ENCODE measurements at regions not wholly inside any gene's neighbourhood (a gene's known extent, or its start where the extent isn't known, plus 50 kb on each side); places are given as distances from the start of the nearest gene placed in this dataset.
"Not testable (repeated sequence)": the region's sequence is repeated elsewhere in the genome, so short reads cannot be mapped to it uniquely, and the experiment has no call there.

DNA sequence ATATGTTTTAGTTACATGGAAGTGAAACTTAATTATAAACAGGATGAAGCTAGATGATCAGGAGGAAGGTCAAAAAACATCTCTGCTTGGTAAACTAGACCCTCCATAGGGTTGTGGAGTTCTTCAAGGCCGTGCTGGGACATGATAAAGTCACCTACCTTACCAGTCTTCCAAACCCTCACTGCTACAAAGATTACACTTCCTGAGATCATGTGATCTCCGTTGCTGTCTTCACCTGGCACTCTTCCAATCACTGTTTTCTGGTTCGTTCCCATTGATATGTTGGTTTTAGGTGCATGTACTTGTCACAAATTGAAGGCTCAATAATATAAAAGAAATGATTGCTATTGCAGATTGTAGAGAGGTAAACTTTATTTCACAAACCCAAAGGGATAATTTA is 161.5 kb upstream of the MAN1A1 start:
- no peak for DNase-seq

DNA sequence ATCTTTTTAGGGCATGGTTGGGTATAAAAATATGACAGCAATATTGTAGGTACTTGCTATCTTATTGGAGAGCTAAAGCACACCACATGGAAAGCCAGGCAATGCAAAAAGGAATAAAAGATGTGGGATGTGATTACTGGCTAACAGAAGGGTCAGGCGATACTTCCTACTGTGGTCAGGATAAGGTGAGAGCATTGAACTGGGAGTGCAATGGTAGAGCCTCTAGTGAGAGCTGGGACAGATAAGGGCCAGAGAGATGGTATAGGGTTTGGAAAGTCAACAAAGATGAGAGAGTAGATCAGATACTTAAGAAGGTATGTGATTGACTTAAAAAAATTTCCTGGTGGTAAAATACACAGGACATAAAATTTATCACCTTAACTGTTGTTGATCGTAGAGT is 160.7 kb upstream of the MAN1A1 start:
- DNase-seq = no peak

DNA sequence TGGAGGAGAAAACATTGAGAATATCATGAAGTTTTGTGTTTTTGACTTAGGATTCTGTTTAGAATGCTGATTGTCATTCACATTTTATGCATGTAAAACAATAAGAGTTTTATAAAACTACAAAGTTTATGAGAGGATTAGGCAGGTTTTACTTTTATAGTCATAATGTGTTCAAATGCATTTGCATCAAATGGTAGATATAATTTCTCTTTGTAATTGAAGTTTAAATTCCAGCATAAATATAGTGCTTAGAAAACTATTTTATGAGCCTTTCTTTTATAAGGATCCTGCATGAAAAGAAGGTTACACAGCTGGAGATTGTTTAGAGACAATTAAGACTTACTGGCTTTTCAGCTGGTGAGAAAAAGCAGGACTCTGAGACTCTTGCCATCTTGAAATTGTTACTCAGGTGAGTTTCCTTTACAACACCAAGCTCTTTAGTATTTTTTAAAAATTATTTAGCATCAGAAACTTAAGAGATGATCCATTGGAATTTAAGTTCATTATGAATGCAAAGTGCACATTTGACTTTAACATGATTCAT is 157.1 kb upstream of the MAN1A1 start:
- no peak for DNase-seq

DNA sequence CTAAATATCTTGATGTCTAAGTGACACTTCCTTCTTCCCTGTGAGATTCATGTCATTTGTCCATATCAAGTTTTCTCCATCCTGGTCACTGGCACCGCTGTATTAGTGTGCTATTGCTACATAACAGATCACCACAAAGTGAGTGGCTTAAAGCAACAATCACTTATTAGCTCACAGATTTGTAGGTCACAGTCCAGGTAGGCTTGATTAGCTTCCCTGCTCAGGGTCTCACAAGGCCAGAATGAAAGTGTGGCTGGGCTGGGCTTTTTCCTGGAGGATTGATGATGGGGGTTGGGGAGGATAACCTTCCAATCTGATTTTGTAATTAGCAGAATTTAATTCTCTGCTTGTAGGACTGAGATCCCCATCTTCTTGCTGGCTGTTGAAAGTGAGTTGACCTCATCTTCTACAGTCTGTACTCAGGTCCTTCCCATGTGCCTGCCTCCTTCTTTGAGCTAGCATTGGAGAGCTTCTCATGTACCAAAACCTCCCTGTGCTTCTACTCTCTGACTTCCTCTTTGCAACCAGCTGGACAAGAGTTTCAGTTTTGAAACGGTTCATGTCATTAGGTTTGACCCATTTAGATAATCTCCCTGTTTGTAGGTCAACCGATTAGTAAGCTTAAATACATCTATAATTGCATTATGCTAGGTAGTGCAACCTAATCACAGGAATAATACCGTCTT is 152.4 kb upstream of the MAN1A1 start:
- no peak for DNase-seq

DNA sequence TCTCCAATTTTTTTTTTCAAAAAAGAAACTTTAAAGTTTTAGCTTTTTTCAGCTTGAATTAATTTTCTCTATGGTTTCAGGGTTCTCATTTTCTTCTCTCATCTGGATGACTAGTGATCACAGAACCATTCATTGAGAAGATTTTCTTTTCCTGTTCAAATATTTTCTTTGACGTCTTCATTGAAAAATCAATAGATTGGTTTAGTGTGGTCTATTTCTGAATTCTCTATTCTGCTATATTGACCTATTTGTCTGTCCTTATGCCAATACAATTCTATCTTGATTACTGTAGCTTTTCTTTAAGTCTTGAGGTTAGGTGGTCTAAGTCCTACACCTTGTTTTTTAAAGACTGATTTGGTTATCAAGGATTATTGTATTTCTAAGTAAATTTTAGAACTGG is 150.2 kb upstream of the MAN1A1 start:
- DNase-seq = no peak

DNA sequence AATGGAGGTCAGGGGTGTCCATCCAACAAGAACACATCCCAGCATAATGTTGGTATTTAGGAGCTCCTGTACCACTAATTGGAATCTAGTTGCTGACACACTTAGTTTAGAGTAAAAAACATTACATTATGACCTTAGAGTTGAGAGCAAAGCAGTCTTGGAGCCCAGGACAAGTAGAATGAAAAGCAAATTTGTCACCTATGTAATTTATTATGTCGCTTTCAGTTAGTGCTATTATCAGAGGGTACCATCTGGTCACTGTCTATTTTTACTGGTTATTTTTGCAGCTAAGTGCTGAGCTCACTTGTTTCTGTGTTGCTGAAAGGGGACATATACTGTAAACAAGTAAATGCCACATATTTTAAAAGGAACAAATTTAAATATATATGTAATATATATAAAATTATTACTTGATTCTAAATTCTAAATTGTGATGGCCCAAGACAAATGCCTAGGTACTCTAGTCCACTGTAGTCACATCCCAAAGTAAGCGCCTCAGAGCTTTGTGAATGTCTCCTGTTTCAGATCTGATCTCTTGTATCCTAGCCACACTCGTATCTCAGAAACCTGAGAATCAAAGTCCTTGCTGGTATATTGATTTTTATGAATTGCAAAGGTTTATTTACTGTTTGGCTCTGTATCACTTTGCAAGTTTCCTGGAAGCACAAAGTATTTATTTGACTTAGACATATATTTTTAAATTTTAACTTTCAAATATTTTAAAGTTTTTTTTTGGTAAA is 148.6 kb upstream of the MAN1A1 start:
- DNase-seq = no peak

DNA sequence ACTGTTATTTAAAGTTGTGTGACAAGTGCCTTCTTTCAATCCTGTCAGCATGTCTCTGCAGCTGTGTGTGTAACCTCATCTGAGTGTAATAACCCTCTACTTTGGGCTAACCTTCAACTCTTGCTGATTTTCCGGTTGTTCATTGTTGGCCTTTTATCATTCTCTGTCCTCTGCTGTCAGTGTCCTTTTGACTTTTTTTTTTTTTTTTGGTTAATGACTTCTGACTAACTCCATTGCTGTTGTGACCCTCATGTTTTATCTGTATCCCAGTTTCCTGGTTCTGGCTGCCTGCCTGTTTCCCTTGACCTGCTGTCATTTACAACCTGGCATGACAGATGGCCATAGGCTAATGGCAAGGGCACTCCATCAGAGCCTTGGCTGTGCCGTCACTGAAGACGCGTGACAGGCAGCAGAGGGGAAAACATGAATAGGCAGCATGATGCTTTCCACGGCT is 145.7 kb upstream of the MAN1A1 start:
- no peak for DNase-seq

DNA sequence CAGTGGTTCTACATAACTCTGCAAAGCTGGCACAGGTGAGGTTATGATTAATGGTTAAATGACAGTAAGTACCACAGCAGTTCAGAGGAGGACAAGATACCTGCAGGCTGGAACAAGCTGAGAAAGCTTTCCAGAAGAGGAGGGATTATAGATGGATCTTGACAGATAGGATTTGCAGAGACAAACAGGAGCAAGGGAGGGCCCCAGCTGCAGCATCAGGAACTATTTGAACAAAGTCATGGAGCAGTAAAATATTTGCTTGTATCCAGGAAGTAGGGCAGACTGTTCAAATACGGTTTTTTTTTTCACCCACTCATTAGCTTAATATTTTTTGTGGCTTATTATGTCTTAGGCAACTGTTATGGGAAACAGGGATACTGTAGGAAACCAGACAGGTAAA is 144.4 kb upstream of the MAN1A1 start:
- DNase-seq = no peak

DNA sequence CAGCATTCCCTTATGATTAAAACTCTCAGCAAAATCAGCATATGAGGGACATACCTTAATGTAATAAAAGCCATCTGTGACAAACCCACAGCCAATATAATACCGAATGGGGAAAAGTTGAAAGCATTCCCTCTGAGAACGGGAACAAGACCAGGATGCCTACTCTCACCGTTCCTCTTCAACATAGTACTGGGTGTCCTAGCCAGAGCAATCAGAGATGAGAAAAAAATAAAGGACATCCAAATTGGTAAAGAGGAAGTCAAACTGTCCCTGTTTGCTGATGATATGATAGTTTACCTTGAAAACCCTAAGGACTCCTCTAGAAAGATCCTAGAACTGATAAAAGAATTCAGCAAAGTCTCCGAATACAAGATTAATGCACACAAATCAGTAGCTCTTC is 141.6 kb upstream of the MAN1A1 start:
- not testable (repeated sequence) for DNase-seq

DNA sequence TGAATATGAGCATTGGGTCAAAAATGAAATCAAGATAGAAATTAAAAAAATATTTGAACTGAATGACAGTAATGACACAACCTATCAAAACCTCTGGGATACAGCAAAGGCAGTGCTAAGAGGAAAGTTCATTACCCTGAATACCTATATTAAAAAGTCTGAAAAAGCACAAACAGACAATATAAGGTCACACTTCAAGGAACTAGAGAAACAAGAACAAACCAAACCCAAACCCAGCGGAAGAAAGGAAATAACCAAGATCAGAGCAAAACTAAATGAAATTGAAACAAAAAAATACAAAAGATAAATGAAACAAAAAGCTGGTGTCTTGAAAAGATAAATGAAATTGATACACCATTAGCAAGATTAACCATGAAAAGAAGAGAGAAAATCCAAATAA is 140.5 kb upstream of the MAN1A1 start:
- not testable (repeated sequence) for DNase-seq

DNA sequence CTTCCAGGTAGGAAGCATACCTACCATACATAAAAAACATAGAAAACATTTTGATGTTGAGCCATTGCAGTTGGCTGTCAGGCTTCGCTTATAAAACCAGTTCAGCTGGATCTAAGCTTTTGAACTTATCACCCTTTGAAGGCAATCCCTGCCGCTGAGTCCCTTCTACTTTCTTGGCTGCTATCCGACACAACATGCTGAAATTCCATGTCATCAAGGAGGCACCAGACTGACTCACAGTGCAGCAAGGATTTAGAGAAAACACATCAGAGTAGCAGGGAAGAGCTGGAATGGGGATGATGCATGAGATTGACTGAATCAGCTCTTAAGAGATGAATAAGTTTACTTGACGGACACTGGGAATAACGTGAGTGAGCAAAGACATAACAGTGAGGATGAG is 135.0 kb upstream of the MAN1A1 start:
- no peak for DNase-seq

DNA sequence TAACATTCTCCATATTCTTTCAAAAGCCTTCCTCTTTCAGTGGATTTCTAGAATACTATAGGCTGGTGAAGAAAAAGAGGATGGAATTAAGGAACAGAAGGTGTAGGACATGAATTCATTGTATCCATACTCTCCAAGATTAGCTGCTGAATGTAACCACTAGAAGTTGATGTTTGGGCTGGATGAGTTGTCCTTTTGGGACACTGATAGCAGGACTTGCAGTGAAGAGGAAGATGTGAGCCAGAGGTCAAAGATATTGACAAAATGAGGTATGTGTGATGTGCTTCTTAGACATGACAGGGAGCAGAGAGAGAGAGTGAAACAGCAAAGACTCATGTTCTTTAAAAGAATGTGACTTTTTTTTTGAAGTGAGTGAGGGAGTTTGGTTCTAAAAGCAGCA is 134.3 kb upstream of the MAN1A1 start:
- no peak for DNase-seq

DNA sequence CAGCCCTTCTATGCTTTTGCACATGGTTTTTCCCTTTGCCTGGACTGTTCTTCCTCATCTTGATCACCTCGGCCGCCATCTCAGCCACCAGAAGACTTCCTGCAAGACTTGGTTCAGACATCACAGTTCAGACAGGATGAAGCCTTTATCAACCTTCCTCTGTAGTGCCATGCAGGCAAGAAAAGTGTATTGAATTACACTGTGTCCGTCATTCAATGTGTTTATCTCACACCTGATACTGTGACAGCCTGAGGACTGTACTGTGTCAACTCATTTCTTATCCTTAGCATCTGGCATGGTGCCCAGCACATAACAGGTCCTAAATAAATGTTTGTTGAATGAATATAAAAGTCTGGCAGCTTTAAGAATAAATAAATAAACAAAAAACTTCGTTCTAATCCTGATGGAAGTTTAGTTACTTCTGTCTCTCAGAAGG is 133.3 kb upstream of the MAN1A1 start:
- DNase-seq = peak; percentile 89

DNA sequence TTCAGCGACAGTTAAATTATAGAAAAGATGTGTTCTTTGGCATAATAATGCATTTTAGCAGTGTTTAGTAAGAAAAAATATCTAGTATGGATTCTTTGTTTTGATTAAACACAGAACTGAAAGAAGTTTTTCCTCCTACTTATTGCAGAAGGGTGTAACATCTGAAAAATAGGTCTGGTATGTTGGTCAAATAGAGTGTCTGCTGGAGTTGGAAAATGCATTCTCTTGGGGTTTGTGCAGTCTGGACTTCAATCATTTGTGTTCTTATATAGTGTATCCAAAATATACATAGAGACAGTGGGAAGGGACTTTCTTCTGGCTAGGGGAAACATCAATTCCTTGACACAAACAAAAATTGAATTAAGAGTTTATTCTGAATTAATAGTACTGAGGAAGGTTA is 132.4 kb upstream of the MAN1A1 start:
- no peak for DNase-seq

DNA sequence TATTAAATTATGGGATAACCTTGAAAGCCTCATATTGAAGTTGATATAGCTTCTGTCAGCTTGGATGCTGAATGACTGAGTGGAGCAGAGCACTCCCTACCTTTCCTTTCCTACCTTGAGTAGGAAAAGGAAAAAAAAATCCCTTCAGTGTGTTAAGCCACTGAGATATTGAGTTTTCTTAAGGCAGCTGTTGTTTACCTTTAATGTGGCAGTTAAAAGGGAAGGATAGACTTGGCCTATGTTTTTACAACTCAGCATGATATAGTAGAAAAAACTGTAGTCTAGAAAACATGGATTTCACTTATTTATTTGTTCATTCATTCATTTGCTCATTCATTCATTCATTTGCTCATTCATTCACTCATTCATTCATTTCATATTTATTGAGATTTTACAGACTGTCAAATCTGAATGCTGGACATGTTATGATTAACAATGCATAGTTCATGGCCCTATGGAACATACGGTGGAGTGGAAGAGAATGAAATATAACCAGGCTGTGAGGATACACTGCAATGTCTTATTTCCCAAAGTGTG is 131.5 kb upstream of the MAN1A1 start:
- no peak for DNase-seq

DNA sequence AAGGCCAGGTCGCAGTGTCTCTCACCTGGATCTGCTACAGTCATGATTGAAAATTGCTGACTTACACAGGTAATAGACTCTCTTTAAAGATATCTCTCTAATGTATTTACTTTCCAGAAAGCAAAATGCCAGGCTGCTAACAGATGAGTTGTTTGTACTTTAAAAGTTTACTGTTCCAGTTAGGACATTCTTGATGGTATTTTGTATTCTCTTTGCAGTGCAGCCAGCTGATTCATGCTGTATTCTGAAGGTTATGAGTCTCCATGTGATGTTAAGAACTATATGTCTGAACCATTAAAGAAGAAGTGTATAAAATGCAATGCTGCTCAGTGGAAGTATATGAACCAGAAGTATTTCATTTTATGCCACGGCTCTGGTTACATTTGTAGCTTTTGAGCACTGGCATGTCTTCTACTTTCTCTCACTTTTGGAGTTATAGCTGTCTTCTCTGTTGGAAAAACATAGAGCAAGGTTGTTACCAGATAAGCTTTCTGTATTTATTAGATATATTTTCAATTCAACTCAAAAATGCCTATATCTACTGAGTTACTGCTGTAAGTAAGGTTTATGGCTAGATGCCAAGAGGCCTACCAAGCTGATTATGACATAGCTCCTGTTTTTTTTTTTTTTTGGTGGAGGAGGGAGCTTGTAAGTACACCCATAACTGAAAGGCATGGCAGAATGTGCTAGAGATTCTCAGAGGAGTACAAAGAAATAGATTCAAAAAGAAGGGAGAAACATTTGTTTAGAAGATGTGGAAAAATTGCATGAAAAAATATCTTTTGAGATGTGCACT is 130.5 kb upstream of the MAN1A1 start:
- DNase-seq = peak; percentile 98

DNA sequence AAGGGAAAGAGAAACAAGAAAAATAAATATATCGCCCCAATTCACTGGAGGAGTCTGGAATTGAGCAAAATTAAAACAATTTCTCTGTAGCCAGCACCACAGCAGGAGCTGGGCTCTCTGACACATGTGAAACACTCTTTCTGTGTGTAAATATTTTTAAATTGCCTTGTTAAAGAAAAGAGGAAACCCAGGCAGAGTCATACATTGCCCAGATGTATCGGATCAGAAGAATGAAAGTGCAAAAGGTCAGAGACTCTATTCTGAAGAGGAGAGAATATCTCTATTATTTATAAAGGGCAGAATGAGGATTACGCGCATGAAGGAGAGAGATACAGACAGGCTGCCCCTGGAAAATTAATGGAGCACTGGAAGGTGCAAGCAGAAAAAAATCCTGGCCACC is 127.0 kb upstream of the MAN1A1 start:
- DNase-seq = no peak

DNA sequence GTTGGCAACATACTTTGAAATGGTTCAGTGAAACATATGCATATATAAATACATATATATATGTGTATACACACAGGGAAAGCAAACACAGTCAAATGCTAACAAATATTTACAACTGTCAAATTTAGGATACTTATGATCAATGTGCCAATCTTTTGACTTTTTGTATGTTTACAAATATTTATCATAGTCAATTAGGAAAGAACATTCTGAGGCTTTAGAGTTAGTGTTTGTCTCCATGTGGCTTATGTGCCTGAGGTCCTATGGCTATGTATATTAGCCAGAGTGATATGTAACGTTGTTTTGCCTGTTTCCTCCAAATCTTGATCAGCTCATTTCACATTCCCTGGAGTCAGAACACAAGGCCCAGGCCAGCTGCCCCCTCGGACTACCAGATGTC is 126.5 kb upstream of the MAN1A1 start:
- DNase-seq = no peak

DNA sequence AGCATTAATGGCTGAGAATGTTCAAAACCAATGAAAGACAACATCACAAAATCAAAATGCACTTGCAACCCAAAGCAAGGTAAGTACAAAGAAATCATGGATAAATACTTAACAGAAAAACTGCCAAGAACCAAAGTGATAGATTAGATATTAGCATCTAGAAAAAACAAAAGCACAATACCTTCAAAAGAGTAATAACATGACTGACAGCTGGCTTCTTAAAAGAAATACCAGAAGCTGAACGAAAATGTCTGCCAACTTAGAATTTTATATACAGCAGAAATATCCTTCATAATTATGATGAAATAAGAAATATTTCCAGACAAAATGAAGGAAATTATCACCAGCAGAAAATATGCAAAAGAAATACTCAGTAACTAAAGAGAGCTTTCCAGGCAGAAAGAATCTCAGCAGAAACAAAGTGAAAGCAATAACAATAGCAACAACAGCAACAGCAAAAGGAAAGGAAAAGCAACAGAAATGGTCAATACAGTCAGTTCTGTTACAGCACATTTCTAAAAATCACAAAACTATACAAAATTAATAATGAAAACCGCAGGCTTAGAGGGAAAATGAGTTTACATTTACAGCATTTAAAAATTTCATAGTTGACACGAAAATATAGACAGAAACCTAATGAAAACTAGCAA is 121.5 kb upstream of the MAN1A1 start:
- no peak for DNase-seq

DNA sequence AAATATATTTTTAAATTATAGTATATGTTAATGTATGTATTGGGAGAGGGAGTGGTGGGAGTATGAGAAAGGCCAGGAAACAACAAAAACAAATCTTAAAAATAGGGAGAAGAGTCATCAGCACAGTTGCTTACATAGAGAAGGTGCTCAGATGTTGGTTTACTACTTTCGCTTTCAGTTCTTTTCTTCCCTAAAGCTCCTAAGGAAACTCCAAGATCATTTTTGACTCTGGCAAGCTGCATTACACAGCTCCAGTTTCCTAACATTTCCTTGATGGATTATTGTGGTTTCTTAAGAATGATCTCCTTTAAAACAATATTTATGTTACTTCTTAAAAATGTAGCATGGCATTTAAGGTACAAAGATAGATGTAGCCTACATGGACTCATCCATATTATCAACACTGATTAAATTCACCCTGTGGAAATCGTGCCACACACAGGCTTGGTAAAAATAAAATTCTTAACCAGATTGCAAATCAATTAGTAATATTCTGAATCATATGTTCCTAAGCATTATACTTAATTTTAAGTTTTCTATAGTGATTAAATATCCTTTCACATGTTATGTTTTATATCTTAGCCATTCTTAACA is 118.0 kb upstream of the MAN1A1 start:
- DNase-seq = no peak

DNA sequence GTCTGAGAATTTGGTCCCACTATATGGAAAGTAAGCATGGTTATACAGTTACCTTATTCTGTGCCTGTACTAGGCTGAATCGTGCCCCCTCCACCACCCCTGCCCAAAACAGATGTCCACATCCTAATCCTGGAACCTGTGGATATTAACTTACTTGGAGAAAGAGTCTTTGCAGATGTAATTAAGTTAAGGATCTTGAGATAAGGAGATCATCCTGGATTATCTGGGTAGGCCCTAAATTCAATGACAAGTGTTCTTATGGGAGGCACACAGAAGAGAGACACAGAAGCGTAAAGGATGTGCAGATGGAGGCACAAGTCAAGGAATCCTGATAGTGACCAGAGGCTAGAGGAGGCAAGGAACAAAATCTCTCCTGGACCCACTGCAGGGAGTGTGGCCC is 116.7 kb upstream of the MAN1A1 start:
- no peak for DNase-seq

DNA sequence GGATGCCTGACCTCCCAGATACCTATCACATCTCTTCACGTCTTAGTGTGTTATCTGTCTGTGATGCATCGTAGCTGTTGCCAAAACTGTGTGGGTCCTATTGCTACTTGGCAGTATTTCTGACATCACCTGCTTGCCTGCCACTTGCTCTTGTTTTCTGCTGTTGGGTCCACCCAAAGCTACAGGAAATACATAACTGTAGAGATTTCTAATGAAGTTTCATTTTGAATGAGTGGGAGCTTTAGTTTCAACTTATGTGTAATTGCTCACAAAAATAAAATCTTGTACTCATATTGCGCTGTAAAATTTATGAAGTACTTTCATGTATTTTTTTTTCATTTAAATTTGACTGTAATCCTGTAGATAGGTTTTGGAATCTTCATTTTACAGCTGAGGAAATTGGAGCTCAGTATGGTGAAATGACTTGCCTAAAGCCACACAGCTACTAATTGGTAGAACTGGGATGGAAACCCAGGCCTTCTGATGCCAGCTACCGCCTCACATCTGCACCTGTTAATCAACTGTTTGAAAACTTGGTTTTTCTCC is 113.6 kb upstream of the MAN1A1 start:
- DNase-seq = no peak

All from hematopoietic multipotent progenitor cell treated with erythropoietin and hydrocortisone succinate and interleukin-3 and kit ligand, for 6 days (in vitro differentiated cells).